DND-41 (cell line): ENCODE measurements at regions not wholly inside any gene's neighbourhood (a gene's known extent, or its start where the extent isn't known, plus 50 kb on each side); places are given as distances from the start of the nearest gene placed in this dataset.

Experiments
- ATAC-seq: fragments of 200-7000 bp; cut with Tn5 transposase; 3 replicates; pipeline ENCODE4 v1.9.1; 2021; ENCODE audit warnings: low read depth; ENCODE audit not compliant: insufficient read depth
- DNase-seq: peaks from one replicate; pipeline ENCODE4 v3.0.0-alpha.2; 2020
- H2AFZ ChIP-seq: 2 replicates; pipeline ENCODE4 v1.6.0; 2012; ENCODE audit warnings: low read depth, low read length
- H3K27ac ChIP-seq: 2 replicates; pipeline ENCODE4 v1.5.1; 2012; ENCODE audit warnings: low read length, inconsistent platforms
- H3K27me3 ChIP-seq: fragments of 200-600 bp; sonication (generic); 2 replicates; pipeline ENCODE4 v1.6.0; 2012; ENCODE audit warnings: low read length, mild to moderate bottlenecking, inconsistent platforms; ENCODE audit not compliant: insufficient read depth, poor library complexity
- H3K36me3 ChIP-seq: 2 replicates; pipeline ENCODE4 v1.5.1; 2012; ENCODE audit warnings: low read length, inconsistent platforms; ENCODE audit not compliant: insufficient read depth
- H3K4me1 ChIP-seq: 2 replicates; pipeline ENCODE4 v1.5.1; 2012; ENCODE audit warnings: mild to moderate bottlenecking, low read length; ENCODE audit not compliant: insufficient read depth
- H3K4me2 ChIP-seq: 2 replicates; pipeline ENCODE4 v1.6.0; 2012; ENCODE audit warnings: mild to moderate bottlenecking, moderate library complexity, low read length, inconsistent platforms; ENCODE audit not compliant: insufficient read depth
- H3K4me3 ChIP-seq, 2 experiments: fragments of 200-600 bp in 1 of 2; shearing (Covaris generic) in 1 of 2; 2 replicates each; pipeline ENCODE4 v1.5.1; 2012 to 2016; ENCODE audit warnings: inconsistent platforms in 2 of 2, low read length in 2 of 2, mild to moderate bottlenecking in 2 of 2, low read depth in 1 of 2, moderate library complexity in 1 of 2
- H3K79me2 ChIP-seq: 2 replicates; pipeline ENCODE4 v1.6.0; 2012; ENCODE audit warnings: low read length, inconsistent platforms; ENCODE audit not compliant: insufficient read depth
- H3K9ac ChIP-seq: 2 replicates; pipeline ENCODE4 v1.6.0; 2012; ENCODE audit warnings: low read depth, mild to moderate bottlenecking, inconsistent platforms, low read length, moderate library complexity
- H3K9me3 ChIP-seq: 2 replicates; pipeline ENCODE4 v1.5.1; 2012; ENCODE audit warnings: low read length, moderate library complexity, mild to moderate bottlenecking, inconsistent platforms; ENCODE audit not compliant: insufficient read depth, severe bottlenecking
- H4K20me1 ChIP-seq: 2 replicates; pipeline ENCODE4 v1.6.0; 2012; ENCODE audit warnings: low read length; ENCODE audit not compliant: insufficient read depth
- EZH2 ChIP-seq: IDR thresholded peaks from 3 replicates; pipeline ENCODE4 v1.6.1; 2012; ENCODE audit warnings: borderline replicate concordance, low read depth, mild to moderate bottlenecking, moderate library complexity, low read length, inconsistent platforms; ENCODE audit not compliant: severe bottlenecking
- TF ChIP-seq, protein P1 (sequence below): IDR thresholded peaks from 2 replicates; pipeline ENCODE4 v1.5.1; 2012; ENCODE audit warnings: borderline replicate concordance, low read length, moderate library complexity, mild to moderate bottlenecking; ENCODE audit not compliant: poor library complexity, severe bottlenecking; ENCODE audit errors: extremely low read depth

GRCh38 chr1:96333522-96334235 is 387.9 kb upstream of the PTBP2 start:
- no peak overlapping the region for H2AFZ ChIP-seq
- H3K9ac ChIP-seq = no peak overlapping the region
- ATAC-seq (no peak), DNase-seq (no peak)
- no peak overlapping the region for H3K27ac ChIP-seq
- H3K4me2 ChIP-seq = no peak overlapping the region
- no peak for TF ChIP-seq EZH2
- TF ChIP-seq, protein P1, sequence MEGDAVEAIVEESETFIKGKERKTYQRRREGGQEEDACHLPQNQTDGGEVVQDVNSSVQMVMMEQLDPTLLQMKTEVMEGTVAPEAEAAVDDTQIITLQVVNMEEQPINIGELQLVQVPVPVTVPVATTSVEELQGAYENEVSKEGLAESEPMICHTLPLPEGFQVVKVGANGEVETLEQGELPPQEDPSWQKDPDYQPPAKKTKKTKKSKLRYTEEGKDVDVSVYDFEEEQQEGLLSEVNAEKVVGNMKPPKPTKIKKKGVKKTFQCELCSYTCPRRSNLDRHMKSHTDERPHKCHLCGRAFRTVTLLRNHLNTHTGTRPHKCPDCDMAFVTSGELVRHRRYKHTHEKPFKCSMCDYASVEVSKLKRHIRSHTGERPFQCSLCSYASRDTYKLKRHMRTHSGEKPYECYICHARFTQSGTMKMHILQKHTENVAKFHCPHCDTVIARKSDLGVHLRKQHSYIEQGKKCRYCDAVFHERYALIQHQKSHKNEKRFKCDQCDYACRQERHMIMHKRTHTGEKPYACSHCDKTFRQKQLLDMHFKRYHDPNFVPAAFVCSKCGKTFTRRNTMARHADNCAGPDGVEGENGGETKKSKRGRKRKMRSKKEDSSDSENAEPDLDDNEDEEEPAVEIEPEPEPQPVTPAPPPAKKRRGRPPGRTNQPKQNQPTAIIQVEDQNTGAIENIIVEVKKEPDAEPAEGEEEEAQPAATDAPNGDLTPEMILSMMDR = no peak
- no peak overlapping the region for H3K4me3 ChIP-seq
- H3K27me3 ChIP-seq = no peaks in the 10 kb centered on the region
- H4K20me1 ChIP-seq = no peaks in the 10 kb centered on the region
- H3K9me3 ChIP-seq = no peaks in the 10 kb centered on the region
- no peaks in the 10 kb centered on the region for H3K36me3 ChIP-seq
- H3K4me1 ChIP-seq = no peaks in the 10 kb centered on the region
- no peaks in the 10 kb centered on the region for H3K79me2 ChIP-seq

DNA sequence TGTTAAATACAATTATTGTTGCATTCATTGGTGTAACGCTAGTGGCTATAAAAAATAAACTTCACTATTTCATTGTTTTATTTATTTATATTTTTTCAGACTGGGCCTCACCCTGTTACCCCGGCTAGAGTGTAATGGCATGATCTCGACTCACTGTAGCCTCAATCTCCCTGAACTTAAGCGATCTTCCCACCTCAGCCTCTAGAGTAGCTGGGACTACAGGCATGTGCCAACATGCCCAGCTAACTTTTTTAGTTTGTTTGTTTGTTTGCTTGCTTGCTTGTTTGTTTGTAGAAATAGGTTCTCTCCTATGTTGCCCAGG is 387.4 kb upstream of the PTBP2 start:
- no peaks in the 10 kb centered on the region for H4K20me1 ChIP-seq
- TF ChIP-seq, protein P1 = no peak
- no peak for TF ChIP-seq EZH2
- H2AFZ ChIP-seq = no peak overlapping the region
- no peak overlapping the region for H3K4me2 ChIP-seq
- H3K36me3 ChIP-seq = no peaks in the 10 kb centered on the region
- DNase-seq (no peak), ATAC-seq (no peak)
- no peaks in the 10 kb centered on the region for H3K79me2 ChIP-seq
- H3K4me1 ChIP-seq = no peaks in the 10 kb centered on the region
- H3K27me3 ChIP-seq = no peaks in the 10 kb centered on the region
- no peak overlapping the region for H3K9ac ChIP-seq
- H3K27ac ChIP-seq = no peak overlapping the region
- no peak overlapping the region for H3K4me3 ChIP-seq
- no peaks in the 10 kb centered on the region for H3K9me3 ChIP-seq

DNA sequence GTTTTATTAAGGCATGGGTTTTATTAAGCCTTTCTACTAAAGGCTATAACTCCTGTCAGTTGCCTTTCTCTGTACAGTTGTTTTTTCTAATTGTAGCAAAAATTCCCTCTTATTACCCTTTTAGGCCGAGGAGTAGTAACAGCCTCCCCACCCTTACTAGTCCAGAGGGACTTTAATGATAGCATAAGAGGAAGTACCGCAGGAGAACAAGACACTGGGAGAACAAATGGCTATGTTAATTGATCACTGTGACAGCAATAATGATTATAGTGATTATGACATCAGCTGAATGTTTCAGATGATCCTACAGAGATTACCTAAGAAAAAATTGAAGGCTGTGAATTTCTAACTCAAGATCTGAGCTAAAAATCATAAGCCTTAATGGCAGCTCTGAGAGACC is 383.0 kb upstream of the PTBP2 start:
- Histone ChIP-seq H3K9me3 (no peaks in the 10 kb centered on the region), H3K36me3 (no peaks in the 10 kb centered on the region), H3K4me1 (no peaks in the 10 kb centered on the region), H3K4me3 (no peak overlapping the region), H3K27ac (no peak overlapping the region), H4K20me1 (no peaks in the 10 kb centered on the region), H3K27me3 (no peaks in the 10 kb centered on the region), H2AFZ (no peak overlapping the region), H3K4me2 (no peak overlapping the region), H3K79me2 (no peaks in the 10 kb centered on the region), H3K9ac (no peak overlapping the region)
- ATAC-seq (no peak), DNase-seq (no peak)
- TF ChIP-seq EZH2 = no peak
- TF ChIP-seq, protein P1 = no peak
